BJ (cell line): ENCODE measurements at regions not wholly inside any gene's neighbourhood (a gene's known extent, or its start where the extent isn't known, plus 50 kb on each side); places are given as distances from the start of the nearest gene placed in this dataset.

Experiments used
- CTCF ChIA-PET: fragments of 350-600 bp; formaldehyde crosslinking; extraction: SDS; loops from one replicate; lab custom pipeline; 2021; ENCODE audit warnings: antibody characterized with exemption, inconsistent platforms; lab: Yijun Ruan, JAX
- POLR2A ChIA-PET: fragments of 300-600 bp; sonication (Branson Sonifier 250); formaldehyde crosslinking; extraction: SDS; loops from one replicate; lab custom pipeline; 2021; ENCODE audit warnings: antibody characterized with exemption; lab: Charles Lee
- DNase-seq: peaks from one replicate; pipeline ENCODE4 v3.0.0-alpha.2; 2011; ENCODE audit warnings: low read depth
- H3K27me3 ChIP-seq: 2 replicates; pipeline ENCODE4 v1.6.0; 2011; ENCODE audit warnings: low read length; ENCODE audit not compliant: control insufficient read depth, insufficient read depth
- H3K36me3 ChIP-seq: 2 replicates; pipeline ENCODE4 v1.5.1; 2011; ENCODE audit warnings: low read length; ENCODE audit not compliant: control insufficient read depth, insufficient read depth
- H3K4me3 ChIP-seq: 2 replicates; pipeline ENCODE4 v1.5.1; 2011; ENCODE audit warnings: low read depth, mild to moderate bottlenecking, control low read depth, low read length
- TF ChIP-seq, protein P1 (sequence below): IDR thresholded peaks from 2 replicates; pipeline ENCODE4 v1.5.1; 2011; ENCODE audit warnings: low read depth, mild to moderate bottlenecking, control low read depth, inconsistent platforms, low read length, moderate library complexity; ENCODE audit not compliant: insufficient read depth

- TF ChIP-seq, protein P1, sequence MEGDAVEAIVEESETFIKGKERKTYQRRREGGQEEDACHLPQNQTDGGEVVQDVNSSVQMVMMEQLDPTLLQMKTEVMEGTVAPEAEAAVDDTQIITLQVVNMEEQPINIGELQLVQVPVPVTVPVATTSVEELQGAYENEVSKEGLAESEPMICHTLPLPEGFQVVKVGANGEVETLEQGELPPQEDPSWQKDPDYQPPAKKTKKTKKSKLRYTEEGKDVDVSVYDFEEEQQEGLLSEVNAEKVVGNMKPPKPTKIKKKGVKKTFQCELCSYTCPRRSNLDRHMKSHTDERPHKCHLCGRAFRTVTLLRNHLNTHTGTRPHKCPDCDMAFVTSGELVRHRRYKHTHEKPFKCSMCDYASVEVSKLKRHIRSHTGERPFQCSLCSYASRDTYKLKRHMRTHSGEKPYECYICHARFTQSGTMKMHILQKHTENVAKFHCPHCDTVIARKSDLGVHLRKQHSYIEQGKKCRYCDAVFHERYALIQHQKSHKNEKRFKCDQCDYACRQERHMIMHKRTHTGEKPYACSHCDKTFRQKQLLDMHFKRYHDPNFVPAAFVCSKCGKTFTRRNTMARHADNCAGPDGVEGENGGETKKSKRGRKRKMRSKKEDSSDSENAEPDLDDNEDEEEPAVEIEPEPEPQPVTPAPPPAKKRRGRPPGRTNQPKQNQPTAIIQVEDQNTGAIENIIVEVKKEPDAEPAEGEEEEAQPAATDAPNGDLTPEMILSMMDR: no peak
- Histone ChIP-seq H3K4me3 (no peak overlapping the region), H3K36me3 (no peaks in the 10 kb centered on the region), H3K27me3 (peaks cover 2% of the 10 kb centered on the region; the same call in 1 of the 2 replicates)
- ChIA-PET POLR2A (no interaction called here), CTCF (interaction anchor here (0.6 kb wide), 1 partner anchor 19 kb away, joined by 4 read pairs; no protein-coding TSS in a partner anchor)
- DNase-seq: no peak
Observed at GRCh38 chr10:32160864-32161263, 104.6 kb upstream of the KIF5B start.

- TF ChIP-seq, protein P1: no peak
- CTCF ChIA-PET: no interaction called here
- POLR2A ChIA-PET: no interaction called here
Observed at GRCh38 chr10:32159264-32159663, 103.0 kb upstream of the KIF5B start.

GRCh38 chr10:32156031-32156495 lies 99.8 kb upstream of the KIF5B start:
- DNase-seq: no peak
- CTCF ChIA-PET: interaction anchor here (0.9 kb wide), 1 partner anchor 17 kb away, joined by 4 read pairs; no protein-coding TSS in a partner anchor
- Histone ChIP-seq H3K4me3 (no peak overlapping the region), H3K36me3 (no peaks in the 10 kb centered on the region), H3K27me3 (no peaks in the 10 kb centered on the region)
- TF ChIP-seq, protein P1: no peak
- POLR2A ChIA-PET: no interaction called here

More at GRCh38 chr10:32159264-32159663, 103.0 kb upstream of the KIF5B start:
- Histone ChIP-seq H3K27me3 (no peaks in the 10 kb centered on the region), H3K4me3 (no peak overlapping the region), H3K36me3 (no peaks in the 10 kb centered on the region)
- no peak for DNase-seq

GRCh38 chr10:32155075-32155516 lies 98.9 kb upstream of the KIF5B start:
- TF ChIP-seq, protein P1: no peak
- ChIA-PET CTCF (interaction anchor here (0.9 to 1.1 kb wide), 2 partner anchors 8 to 16 kb away, joined by 3 to 4 read pairs; no protein-coding TSS in a partner anchor), POLR2A (no interaction called here)
- Histone ChIP-seq H3K27me3 (no peaks in the 10 kb centered on the region), H3K36me3 (no peaks in the 10 kb centered on the region), H3K4me3 (no peak overlapping the region)
- no peak for DNase-seq

DNA sequence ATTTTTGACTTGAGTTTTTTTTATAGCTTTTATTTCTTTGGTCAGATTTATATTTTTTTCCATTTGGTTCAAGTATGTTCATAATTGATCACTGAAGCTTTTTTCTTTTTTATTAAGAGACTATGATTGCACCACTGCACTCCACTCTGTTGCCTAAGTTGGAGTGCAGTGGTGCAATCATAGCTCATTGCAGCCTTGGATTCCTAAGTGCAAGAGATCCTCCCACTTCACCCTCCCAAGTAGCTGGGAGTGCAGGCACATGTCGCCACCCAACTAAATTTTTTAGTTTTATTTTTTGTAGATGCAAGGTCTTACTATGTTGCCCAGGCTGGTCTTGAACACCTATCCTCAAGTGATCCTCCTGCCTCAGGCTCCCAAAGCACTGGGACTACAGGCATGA lies 97.7 kb upstream of the KIF5B start:
- no peak for DNase-seq
- ChIA-PET CTCF (interaction anchor here (1.0 kb wide), 1 partner anchor 11 kb away, joined by 4 read pairs; no protein-coding TSS in a partner anchor), POLR2A (no interaction called here)
- Histone ChIP-seq H3K27me3 (no peaks in the 10 kb centered on the region), H3K4me3 (no peak overlapping the region), H3K36me3 (no peaks in the 10 kb centered on the region)
- TF ChIP-seq, protein P1: no peak
